ENCODE measurements at regions not wholly inside any gene's neighbourhood (a gene's known extent, or its start where the extent isn't known, plus 50 kb on each side); places are given as distances from the start of the nearest gene placed in this dataset.
A peak's percentile ranks its signal among the peaks of the same experiment; 100 is the strongest.

- DNase-seq (ENCODE audit: low read depth): no peak
- ChIA-PET POLR2A (no interaction called here), CTCF (no interaction called here)
- no peak overlapping the region for H3K4me3 ChIP-seq (ENCODE audit: low read depth, low read length)
- no peak for TF ChIP-seq CTCF (IDR thresholded peaks at IDR 0.05; ENCODE audit: insufficient read depth, low read depth, low read length)
- H3K36me3 ChIP-seq (ENCODE audit: control insufficient read depth, insufficient read depth, low read length): no peaks in the 10 kb centered on the region
- H3K27me3 ChIP-seq (ENCODE audit: control insufficient read depth, insufficient read depth, low read length): no peaks in the 10 kb centered on the region
Measured at GRCh38 chr5:92556747-92557146, 1024.3 kb downstream of the NR2F1-AS1 start.

DNA sequence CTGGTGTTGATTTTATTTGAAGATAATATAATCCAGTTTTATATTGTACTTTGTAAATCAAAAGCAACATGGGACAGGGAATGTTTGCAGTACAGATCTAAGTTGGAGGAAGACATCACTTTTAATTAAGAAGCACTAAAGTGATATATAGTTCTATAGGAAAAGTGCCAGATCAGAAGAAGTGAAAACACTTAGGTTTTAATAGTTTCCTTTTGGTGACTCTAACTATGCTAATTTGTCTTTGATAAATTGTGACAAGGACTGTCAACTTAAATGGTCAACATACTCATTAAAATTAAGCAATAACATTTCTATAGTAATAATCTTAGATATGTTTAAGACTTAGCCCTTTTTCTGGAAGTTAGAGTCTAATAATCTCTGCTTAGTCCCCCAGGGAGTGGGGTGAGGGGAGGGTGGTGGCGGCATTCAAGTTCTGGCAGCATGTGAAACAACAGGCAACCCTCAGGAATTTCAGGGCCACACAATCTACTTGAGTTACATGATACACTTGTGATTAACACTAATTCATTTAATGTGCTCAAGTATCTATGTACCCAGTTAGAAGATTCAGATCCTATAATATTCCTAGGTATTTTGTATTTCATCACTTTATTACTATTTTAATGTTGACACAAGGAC, 1026.5 kb downstream of the NR2F1-AS1 start:
- CTCF ChIA-PET: interaction anchor here (0.7 kb wide), 1 partner anchor 224 kb away, joined by 3 read pairs; no protein-coding TSS in a partner anchor
- DNase-seq (ENCODE audit: low read depth): no peak

GRCh38 chr5:92553326-92553725, 1027.7 kb downstream of the NR2F1-AS1 start:
- POLR2A ChIA-PET: interaction anchor here (0.6 kb wide), 1 partner anchor 171 kb away, joined by 3 read pairs; no protein-coding TSS in a partner anchor

More for the DNA sequence above, 1026.5 kb downstream of the NR2F1-AS1 start:
- POLR2A ChIA-PET: no interaction called here
- Histone ChIP-seq H3K36me3 (ENCODE audit: control insufficient read depth, insufficient read depth, low read length) (no peaks in the 10 kb centered on the region), H3K4me3 (ENCODE audit: low read depth, low read length) (no peak overlapping the region), H3K27me3 (ENCODE audit: control insufficient read depth, insufficient read depth, low read length) (no peaks in the 10 kb centered on the region)
- no peak for TF ChIP-seq CTCF (IDR thresholded peaks at IDR 0.05; ENCODE audit: insufficient read depth, low read depth, low read length)

DNA sequence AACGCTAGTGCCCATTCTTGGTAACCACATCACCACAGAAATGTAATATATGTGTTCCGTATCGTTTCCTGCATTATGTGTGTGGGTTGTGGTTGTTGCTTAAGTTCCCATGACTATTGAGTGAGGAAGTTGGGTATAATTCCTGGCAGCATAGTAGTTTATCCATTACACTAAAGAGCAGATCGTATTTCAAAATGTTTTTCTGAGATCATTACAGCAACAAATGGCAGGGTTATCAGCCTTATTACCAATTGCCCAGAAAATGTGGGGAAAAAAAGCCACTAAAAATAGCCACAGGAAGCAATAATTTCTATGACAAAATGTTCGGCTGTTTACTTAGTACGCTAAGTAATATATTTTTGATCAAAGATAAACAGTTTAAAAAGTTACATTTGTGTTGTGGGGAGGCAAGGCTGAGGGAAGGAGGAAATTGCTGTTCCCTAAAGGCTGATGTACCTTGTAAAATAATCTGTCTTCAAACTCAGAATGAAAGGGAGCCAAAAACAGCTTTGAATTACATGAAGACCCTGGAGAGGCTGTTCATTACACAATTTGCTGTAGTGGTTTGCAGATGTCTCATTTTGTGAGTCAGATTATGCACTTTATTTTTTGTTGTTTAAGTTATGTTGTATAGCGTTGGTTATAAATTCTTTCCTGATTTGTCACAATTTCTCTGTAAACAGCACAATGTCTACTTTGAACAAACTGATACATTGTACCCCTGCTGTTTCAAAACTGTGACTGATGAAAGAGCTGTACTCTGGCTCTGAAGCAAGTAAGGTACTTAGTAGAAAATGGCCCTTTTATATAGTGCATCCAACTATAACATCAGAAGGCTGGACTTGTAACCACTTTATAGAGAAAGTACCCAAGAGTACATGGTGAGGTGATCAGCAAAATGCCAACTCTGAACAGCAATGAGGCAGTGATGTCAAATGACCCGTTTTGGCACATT, 1028.5 kb downstream of the NR2F1-AS1 start:
- Histone ChIP-seq H3K36me3 (ENCODE audit: control insufficient read depth, insufficient read depth, low read length) (no peaks in the 10 kb centered on the region), H3K4me3 (ENCODE audit: low read depth, low read length) (no peak overlapping the region), H3K27me3 (ENCODE audit: control insufficient read depth, insufficient read depth, low read length) (no peaks in the 10 kb centered on the region)
- POLR2A ChIA-PET: interaction anchor here (0.6 kb wide), 1 partner anchor 172 kb away, joined by 3 read pairs; no protein-coding TSS in a partner anchor
- peak; percentile 94 for DNase-seq (ENCODE audit: low read depth)
- no peak for TF ChIP-seq CTCF (IDR thresholded peaks at IDR 0.05; ENCODE audit: insufficient read depth, low read depth, low read length)
- CTCF ChIA-PET: no interaction called here

More at GRCh38 chr5:92553326-92553725, 1027.7 kb downstream of the NR2F1-AS1 start:
- no peak for TF ChIP-seq CTCF (IDR thresholded peaks at IDR 0.05; ENCODE audit: insufficient read depth, low read depth, low read length)
- CTCF ChIA-PET: no interaction called here
- Histone ChIP-seq H3K36me3 (ENCODE audit: control insufficient read depth, insufficient read depth, low read length) (no peaks in the 10 kb centered on the region), H3K27me3 (ENCODE audit: control insufficient read depth, insufficient read depth, low read length) (no peaks in the 10 kb centered on the region), H3K4me3 (ENCODE audit: low read depth, low read length) (no peak overlapping the region)
- DNase-seq (ENCODE audit: low read depth): no peak

DNA sequence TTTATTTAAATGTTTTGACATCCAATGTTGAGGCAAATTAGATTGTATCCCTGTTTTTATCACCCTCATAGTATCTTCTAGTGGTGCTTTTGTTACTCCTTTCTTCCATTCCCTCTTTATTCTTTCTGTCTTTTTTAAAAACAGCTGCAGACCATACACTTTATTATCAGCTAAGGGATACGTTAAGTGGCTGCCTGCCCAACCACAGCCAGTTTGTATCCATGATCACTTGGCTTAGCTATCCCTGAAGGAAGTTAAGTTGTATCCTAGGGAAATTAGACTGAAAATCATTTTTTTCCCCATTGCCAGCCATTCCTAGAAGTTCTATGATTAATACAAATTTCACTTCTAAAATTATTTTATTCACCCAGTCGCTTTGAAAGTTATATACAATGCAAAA, 1032.7 kb downstream of the NR2F1-AS1 start:
- H3K36me3 ChIP-seq (ENCODE audit: control insufficient read depth, insufficient read depth, low read length): no peaks in the 10 kb centered on the region
- ChIA-PET CTCF (no interaction called here), POLR2A (no interaction called here)
- no peaks in the 10 kb centered on the region for H3K27me3 ChIP-seq (ENCODE audit: control insufficient read depth, insufficient read depth, low read length)
- DNase-seq (ENCODE audit: low read depth): no peak
- no peak overlapping the region for H3K4me3 ChIP-seq (ENCODE audit: low read depth, low read length)
- TF ChIP-seq CTCF (IDR thresholded peaks at IDR 0.05; ENCODE audit: insufficient read depth, low read depth, low read length): no peak
